HG02840 (cell line): ENCODE measurements at regions not wholly inside any gene's neighbourhood (a gene's known extent, or its start where the extent isn't known, plus 50 kb on each side); places are given as distances from the start of the nearest gene placed in this dataset.

ENCODE experiments used
- ATAC-seq: cut with Tn5 transposase; IDR thresholded peaks from one replicate; pipeline ENCODE4 v1.9.1; 2021; ENCODE audit warnings: mild to moderate bottlenecking, moderate library complexity, moderate number of reproducible peaks; ENCODE audit not compliant: unreplicated experiment, low FRiP score

- no peak for ATAC-seq
Measured at GRCh38 chr6:138607478-138608433, 108.5 kb upstream of the NHSL1 start.

- ATAC-seq, result no peak
Measured at GRCh38 chr6:138608896-138609295, 109.6 kb upstream of the NHSL1 start.

GRCh38 chr6:138609801-138610430 is 110.6 kb upstream of the NHSL1 start:
- ATAC-seq, result no peak

GRCh38 chr6:138610816-138611215 is 111.5 kb upstream of the NHSL1 start:
- no peak for ATAC-seq

GRCh38 chr6:138614151-138614550 is 114.9 kb upstream of the NHSL1 start:
- ATAC-seq, result no peak

- no peak for ATAC-seq
Measured at GRCh38 chr6:138618168-138618567, 118.9 kb upstream of the NHSL1 start.

GRCh38 chr6:138620630-138621029 is 121.3 kb upstream of the NHSL1 start:
- ATAC-seq, result no peak

GRCh38 chr6:138622967-138623366 is 123.7 kb upstream of the NHSL1 start:
- ATAC-seq, result no peak

GRCh38 chr6:138631566-138631965 is 132.3 kb upstream of the NHSL1 start:
- no peak for ATAC-seq

GRCh38 chr6:138637822-138638221 is 135.7 kb upstream of the CCDC28A start:
- ATAC-seq, result no peak

GRCh38 chr6:138638604-138639003 is 135.0 kb upstream of the CCDC28A start:
- ATAC-seq, result no peak

GRCh38 chr6:138640028-138640427 is 133.5 kb upstream of the CCDC28A start:
- ATAC-seq, result no peak

GRCh38 chr6:138643210-138643609 is 130.4 kb upstream of the CCDC28A start:
- no peak for ATAC-seq

- no peak for ATAC-seq
Measured at GRCh38 chr6:138645976-138646640, 127.5 kb upstream of the CCDC28A start.

- no peak for ATAC-seq
Measured at GRCh38 chr6:138647006-138647405, 126.6 kb upstream of the CCDC28A start.

GRCh38 chr6:138648127-138648526 is 125.4 kb upstream of the CCDC28A start:
- ATAC-seq, result no peak

- ATAC-seq, result no peak
Measured at GRCh38 chr6:138651491-138651890, 122.1 kb upstream of the CCDC28A start.

- no peak for ATAC-seq
Measured at GRCh38 chr6:138652824-138653223, 120.7 kb upstream of the CCDC28A start.

GRCh38 chr6:138653435-138653834 is 120.1 kb upstream of the CCDC28A start:
- ATAC-seq, result no peak

GRCh38 chr6:138654715-138655634 is 118.6 kb upstream of the CCDC28A start:
- peak; percentile 88 for ATAC-seq
